H9 (cell line): ENCODE measurements at regions not wholly inside any gene's neighbourhood (a gene's known extent, or its start where the extent isn't known, plus 50 kb on each side); places are given as distances from the start of the nearest gene placed in this dataset.

Source experiments
- DNase-seq: peaks from one replicate; pipeline ENCODE4 v3.0.0-alpha.2; 2017
- H2AFZ ChIP-seq: one replicate; pipeline ENCODE4 v1.6.1; 2013; ENCODE audit warnings: mild to moderate bottlenecking, low read length, control low read depth, moderate library complexity
- H2AK5ac ChIP-seq: 2 replicates; pipeline ENCODE4 v1.6.1; 2013; ENCODE audit warnings: low read length, control low read depth, mixed read lengths; ENCODE audit not compliant: insufficient read length
- H2BK120ac ChIP-seq: one replicate; pipeline ENCODE4 v1.6.1; 2013; ENCODE audit warnings: low read depth, mild to moderate bottlenecking, low read length, control low read depth, inconsistent platforms; ENCODE audit not compliant: poor library complexity, severe bottlenecking
- H2BK12ac ChIP-seq: 2 replicates; pipeline ENCODE4 v1.6.1; 2013; ENCODE audit warnings: low read length, control low read depth, mixed read lengths, low read depth; ENCODE audit not compliant: insufficient read length
- H2BK15ac ChIP-seq: 2 replicates; pipeline ENCODE4 v1.6.1; 2013; ENCODE audit warnings: low read depth, low read length, control low read depth
- H2BK20ac ChIP-seq: one replicate; pipeline ENCODE4 v1.6.1; 2013; ENCODE audit warnings: low read depth, mild to moderate bottlenecking, low read length, control low read depth, inconsistent platforms; ENCODE audit not compliant: poor library complexity, severe bottlenecking
- H2BK5ac ChIP-seq: 2 replicates; pipeline ENCODE4 v1.6.1; 2013; ENCODE audit warnings: low read length, control low read depth, mixed read lengths; ENCODE audit not compliant: insufficient read length
- H3K14ac ChIP-seq: 2 replicates; pipeline ENCODE4 v1.6.1; 2013; ENCODE audit warnings: low read length, control low read depth; ENCODE audit not compliant: insufficient read depth
- H3K18ac ChIP-seq: 2 replicates; pipeline ENCODE4 v1.6.1; 2013; ENCODE audit warnings: low read depth, mild to moderate bottlenecking, mixed read lengths, low read length, control low read depth; ENCODE audit not compliant: insufficient read length
- H3K23ac ChIP-seq: 2 replicates; pipeline ENCODE4 v1.6.1; 2013; ENCODE audit warnings: low read length, control low read depth, mixed read lengths, low read depth; ENCODE audit not compliant: insufficient read length
- H3K23me2 ChIP-seq: 2 replicates; pipeline ENCODE4 v1.6.1; 2013; ENCODE audit warnings: low read depth, mild to moderate bottlenecking, mixed read lengths, low read length, control low read depth; ENCODE audit not compliant: insufficient read length, poor library complexity, severe bottlenecking
- H3K27ac ChIP-seq: 2 replicates; pipeline ENCODE4 v1.5.1; 2013; ENCODE audit warnings: low read length, control low read depth, mixed read lengths, low read depth; ENCODE audit not compliant: insufficient read length
- H3K27me3 ChIP-seq: 2 replicates; pipeline ENCODE4 v1.6.1; 2013; ENCODE audit warnings: low read length, control low read depth, inconsistent platforms; ENCODE audit not compliant: insufficient read depth
- H3K4ac ChIP-seq: 2 replicates; pipeline ENCODE4 v1.6.1; 2013; ENCODE audit warnings: low read depth, mild to moderate bottlenecking, control low read depth, inconsistent platforms, low read length, moderate library complexity
- H3K4me1 ChIP-seq: 2 replicates; pipeline ENCODE4 v1.6.1; 2013; ENCODE audit warnings: low read length, control low read depth, inconsistent platforms; ENCODE audit not compliant: insufficient read depth
- H3K4me2 ChIP-seq: 2 replicates; pipeline ENCODE4 v1.6.1; 2013; ENCODE audit warnings: low read length, control low read depth, mixed read lengths; ENCODE audit not compliant: insufficient read length, insufficient read depth
- H3K56ac ChIP-seq: 2 replicates; pipeline ENCODE4 v1.6.1; 2013; ENCODE audit warnings: low read depth, mild to moderate bottlenecking, mixed read lengths, low read length, control low read depth; ENCODE audit not compliant: insufficient read length
- H3K79me1 ChIP-seq: 2 replicates; pipeline ENCODE4 v1.6.1; 2013; ENCODE audit warnings: low read depth, mild to moderate bottlenecking, moderate library complexity, low read length, control low read depth, inconsistent platforms; ENCODE audit not compliant: insufficient read depth, poor library complexity, severe bottlenecking
- H3K79me2 ChIP-seq: 2 replicates; pipeline ENCODE4 v1.6.1; 2013; ENCODE audit warnings: low read length, control low read depth, inconsistent platforms; ENCODE audit not compliant: insufficient read depth
- H3K9ac ChIP-seq: 2 replicates; pipeline ENCODE4 v1.6.1; 2013; ENCODE audit warnings: low read length, control low read depth, mixed read lengths; ENCODE audit not compliant: insufficient read length; ENCODE audit errors: extremely low read depth
- H3K9me3 ChIP-seq: one replicate; pipeline ENCODE4 v1.6.1; 2013; ENCODE audit warnings: low read depth, low read length, inconsistent platforms; ENCODE audit not compliant: control insufficient read depth
- H3T11ph ChIP-seq: one replicate; pipeline ENCODE4 v1.6.1; 2013; ENCODE audit warnings: mild to moderate bottlenecking, low read length, control low read depth, inconsistent platforms
- H4K20me1 ChIP-seq: one replicate; pipeline ENCODE4 v1.6.1; 2013; ENCODE audit not compliant: control insufficient read depth, insufficient read length, insufficient read depth
- H4K5ac ChIP-seq: 2 replicates; pipeline ENCODE4 v1.6.1; 2013; ENCODE audit warnings: low read depth, mild to moderate bottlenecking, mixed read lengths, low read length, control low read depth; ENCODE audit not compliant: insufficient read length
- H4K8ac ChIP-seq: replicated peaks from 2 replicates; pipeline ENCODE4 v1.6.1; 2013; ENCODE audit warnings: low read length, control low read depth, mixed read lengths, low read depth; ENCODE audit not compliant: insufficient read length
- H4K91ac ChIP-seq: 2 replicates; pipeline ENCODE4 v1.6.1; 2013; ENCODE audit warnings: low read depth, mild to moderate bottlenecking, moderate library complexity, mixed read lengths, low read length, control low read depth; ENCODE audit not compliant: insufficient read length
- H3K27ac Mint-ChIP-seq, 3 experiments: 2 replicates in 2 of 3; 3 replicates in 1 of 3; pipeline ENCODE4 v1.8.0; 2020 to 2021; ENCODE audit warnings: mixed read lengths in 3 of 3, mild to moderate bottlenecking in 1 of 3, moderate library complexity in 1 of 3
- H3K27me3 Mint-ChIP-seq: 2 replicates; pipeline ENCODE4 v1.8.0; 2021; ENCODE audit warnings: low read depth, mild to moderate bottlenecking, moderate library complexity, mixed read lengths
- H3K36me3 Mint-ChIP-seq, 3 experiments: 2 replicates in 2 of 3; 3 replicates in 1 of 3; pipeline ENCODE4 v1.8.0; 2020 to 2021; ENCODE audit warnings: low read depth in 3 of 3, mixed read lengths in 3 of 3; ENCODE audit not compliant: insufficient read depth in 1 of 3
- H3K4me1 Mint-ChIP-seq, 2 experiments: 2 replicates each; pipeline ENCODE4 v1.8.0; 2020; ENCODE audit warnings: mixed read lengths in 2 of 2
- H3K4me3 Mint-ChIP-seq, 2 experiments: 2 replicates in 1 of 2; 3 replicates in 1 of 2; pipeline ENCODE4 v1.8.0; 2020 to 2021; ENCODE audit warnings: mild to moderate bottlenecking in 2 of 2, mixed read lengths in 2 of 2, moderate library complexity in 1 of 2
- H3K9me3 Mint-ChIP-seq, 2 experiments: 2 replicates in 1 of 2; 3 replicates in 1 of 2; pipeline ENCODE4 v1.8.0; 2020; ENCODE audit warnings: mild to moderate bottlenecking in 2 of 2, mixed read lengths in 2 of 2, moderate library complexity in 1 of 2
- CTCF ChIP-seq: fragments of 200-600 bp; sonication (generic); conservative IDR thresholded peaks from 3 replicates; pipeline ENCODE4 v1.8.0; 2021; ENCODE audit warnings: antibody characterized with exemption, mild to moderate bottlenecking
- WGBS: extraction: QIAGEN DNeasy Blood & Tissue Kit; methylation state at CpG from one replicate; pipeline ENCODE4 v1.1.7; 2013; ENCODE audit warnings: missing lambda C conversion rate, low lambda C conversion rate, mixed read lengths; ENCODE audit not compliant: insufficient read length; ENCODE audit errors: extremely low coverage; 5-methylcytosine and 5-hydroxymethylcytosine counted together

GRCh38 chr3:70571696-70572095 lies 259.3 kb upstream of the MDFIC2 start:
- no peak overlapping the region for H2AFZ ChIP-seq
- H3K27me3 ChIP-seq: no peaks in the 10 kb centered on the region
- no peak overlapping the region for H2BK15ac ChIP-seq
- no peak overlapping the region for H2BK12ac ChIP-seq
- no peak overlapping the region for H2AK5ac ChIP-seq
- no peak overlapping the region for H3T11ph ChIP-seq
- no peak overlapping the region for H3K27ac ChIP-seq
- H2BK120ac ChIP-seq: no peak overlapping the region
- H3K4me3 Mint-ChIP-seq: no peak overlapping the region
- H3K9me3 Mint-ChIP-seq: no peaks in the 10 kb centered on the region; a peak in 1 of 5 replicates
- no peaks in the 10 kb centered on the region for H3K79me2 ChIP-seq
- no peak overlapping the region for H3K4me2 ChIP-seq
- H3K27me3 Mint-ChIP-seq: no peaks in the 10 kb centered on the region
- no peak overlapping the region for H3K18ac ChIP-seq
- no peak overlapping the region for H3K23ac ChIP-seq
- H2BK5ac ChIP-seq: no peak overlapping the region
- no peak overlapping the region for H4K8ac ChIP-seq
- H3K56ac ChIP-seq: no peak overlapping the region
- DNase-seq: no peak
- peaks cover 0 to 2% (median 0%) of the 10 kb centered on the region in 3 experiments; a peak in 1 of 7 replicates for H3K36me3 Mint-ChIP-seq
- no peaks in the 10 kb centered on the region for H3K9me3 ChIP-seq
- no CpG with 5 or more reads among the region's 1 CpG for WGBS
- no peak for TF ChIP-seq CTCF
- H4K91ac ChIP-seq: no peak overlapping the region
- no peaks in the 10 kb centered on the region for H3K79me1 ChIP-seq
- H3K4me1 ChIP-seq: no peaks in the 10 kb centered on the region
- no peak overlapping the region for H3K27ac Mint-ChIP-seq
- H3K9ac ChIP-seq: no peak overlapping the region
- H2BK20ac ChIP-seq: no peak overlapping the region
- no peaks in the 10 kb centered on the region; a peak in 1 of 4 replicates for H3K4me1 Mint-ChIP-seq
- H3K23me2 ChIP-seq: no peaks in the 10 kb centered on the region
- no peak overlapping the region for H3K14ac ChIP-seq
- no peak overlapping the region for H4K5ac ChIP-seq
- no peak overlapping the region for H3K4ac ChIP-seq
- no peaks in the 10 kb centered on the region for H4K20me1 ChIP-seq
